Endothelial cell of umbilical vein (primary cell): ENCODE measurements at regions not wholly inside any gene's neighbourhood (a gene's known extent, or its start where the extent isn't known, plus 50 kb on each side); places are given as distances from the start of the nearest gene placed in this dataset.

Experiments used
- EZH2 ChIP-seq: IDR thresholded peaks from 2 replicates; pipeline ENCODE4 v1.6.1; 2012; ENCODE audit warnings: borderline replicate concordance, low read depth, mild to moderate bottlenecking, moderate library complexity, low read length, inconsistent platforms; ENCODE audit not compliant: severe bottlenecking
- POLR2A ChIP-seq: IDR thresholded peaks from 2 replicates; pipeline ENCODE4 v1.6.1; 2012; ENCODE audit warnings: low read depth, mild to moderate bottlenecking, control low read depth, low read length
- POLR2AphosphoS5 ChIP-seq: IDR thresholded peaks from 2 replicates; pipeline ENCODE4 v1.6.1; 2012; ENCODE audit warnings: low read depth, mild to moderate bottlenecking, control low read depth, low read length, moderate library complexity; ENCODE audit not compliant: insufficient read depth

GRCh38 chrX:20595928-20596575 lies 329.3 kb upstream of the RPS6KA3 start:
- TF ChIP-seq POLR2A (no peak), EZH2 (no peak), POLR2AphosphoS5 (no peak)
